A549 (cell line): ENCODE measurements at regions not wholly inside any gene's neighbourhood (a gene's known extent, or its start where the extent isn't known, plus 50 kb on each side); places are given as distances from the start of the nearest gene placed in this dataset.

Source experiments
- ATAC-seq, 2 experiments: fragments of 200-7000 bp in 1 of 2; fragments of >200 bp in 1 of 2; cut with Nextera tagmentation in 1 of 2; cut with Tn5 transposase in 1 of 2; 3 replicates each; pipeline versions ENCODE4 v1.8.0 to v1.9.1; 2018 to 2020; ENCODE audit warnings: mild to moderate bottlenecking in 1 of 2, moderate library complexity in 1 of 2
- CTCF ChIA-PET: fragments of 300-600 bp; sonication (Branson Sonifier 250); formaldehyde crosslinking; extraction: SDS; loops from one replicate; lab custom pipeline; 2021; ENCODE audit warnings: antibody characterized with exemption, inconsistent platforms; lab: Yijun Ruan, JAX
- POLR2A ChIA-PET: fragments of 350-600 bp; formaldehyde crosslinking; extraction: SDS; loops from one replicate; lab custom pipeline; 2021; ENCODE audit warnings: antibody characterized with exemption, inconsistent platforms; lab: Yijun Ruan, JAX
- DNase-seq, 2 experiments: peaks; one replicate each; pipeline versions ENCODE4 v3.0.0 to v3.0.0-alpha.2; 2011 to 2016; ENCODE audit warnings: low read depth in 1 of 2, low spot score in 1 of 2
- FAIRE-seq: peaks from 2 replicates; lab custom pipeline; 2011; peaks lifted over from hg19 to GRCh38; lab: Jason Lieb, UNC
- H3K27ac ChIP-seq, 2 experiments: fragments of >200 bp; sonication (Bioruptor Twin); formaldehyde crosslinking; 3 replicates each; pipeline ENCODE4 v1.5.1; 2016 to 2017
- H3K4me1 ChIP-seq: fragments of >200 bp; sonication (Bioruptor Twin); formaldehyde crosslinking; 3 replicates; pipeline ENCODE4 v1.6.1; 2016
- H3K4me2 ChIP-seq: fragments of >200 bp; sonication (Bioruptor Twin); formaldehyde crosslinking; 3 replicates; pipeline ENCODE4 v1.6.1; 2016
- H3K4me3 ChIP-seq: fragments of >200 bp; sonication (Bioruptor Twin); formaldehyde crosslinking; 3 replicates; pipeline ENCODE4 v1.5.1; 2016
- H3K9me3 ChIP-seq: fragments of >200 bp; sonication (Bioruptor Twin); formaldehyde crosslinking; 3 replicates; pipeline ENCODE4 v1.6.1; 2016
- BCL3 ChIP-seq: fragments of >200 bp; sonication (Bioruptor Twin); formaldehyde crosslinking; IDR thresholded peaks from 3 replicates; pipeline ENCODE4 v1.6.1; 2016
- CEBPB ChIP-seq, 2 experiments: fragments of >200 bp in 1 of 2; sonication (Bioruptor Twin) in 1 of 2; formaldehyde crosslinking in 1 of 2; IDR thresholded peaks; 2 replicates each; pipeline ENCODE4 v1.6.1; 2012 to 2016
- CHD2 ChIP-seq: fragments of 150-350 bp; IDR thresholded peaks from 2 replicates; pipeline ENCODE4 v1.6.1; 2014; ENCODE audit warnings: low read length; ENCODE audit not compliant: partially characterized antibody
- EP300 ChIP-seq, 2 experiments: fragments of >200 bp; sonication (Bioruptor Twin); formaldehyde crosslinking; IDR thresholded peaks; 2 replicates in 1 of 2; 3 replicates in 1 of 2; pipeline ENCODE4 v1.6.1; 2016 to 2017
- ESRRA ChIP-seq: fragments of 150-350 bp; IDR thresholded peaks from 2 replicates; pipeline ENCODE4 v1.6.1; 2014; ENCODE audit warnings: mild to moderate bottlenecking, low read length, borderline replicate concordance
- FOSL2 ChIP-seq, 2 experiments: fragments of 450-650 bp in 1 of 2; fragments of >200 bp in 1 of 2; sonication (Bioruptor Twin) in 1 of 2; formaldehyde crosslinking; IDR thresholded peaks; 2 replicates each; pipeline versions ENCODE4 v1.5.0 to v1.6.1; 2016 to 2020; ENCODE audit warnings: mild to moderate bottlenecking in 1 of 2, moderate library complexity in 1 of 2
- GATA3 ChIP-seq: IDR thresholded peaks from 2 replicates; pipeline ENCODE4 v1.6.1; 2012; ENCODE audit warnings: borderline replicate concordance
- HDAC2 ChIP-seq: fragments of 200-600 bp; sonication (generic); IDR thresholded peaks from 2 replicates; pipeline ENCODE4 v1.6.1; 2016
- HES2 ChIP-seq: fragments of >200 bp; sonication (Bioruptor Twin); formaldehyde crosslinking; IDR thresholded peaks from 2 replicates; pipeline ENCODE4 v1.6.1; 2016
- HMGXB4 ChIP-seq: fragments of 250-450 bp; sonication (Bioruptor Pico); IDR thresholded peaks from 2 replicates; pipeline ENCODE4 v1.5.0; 2021; ENCODE audit warnings: mild to moderate bottlenecking, moderate library complexity, borderline replicate concordance
- HOXA7 ChIP-seq: fragments of 250-450 bp; sonication (Bioruptor Pico); IDR thresholded peaks from 2 replicates; pipeline ENCODE4 v1.5.0; 2020; ENCODE audit warnings: mild to moderate bottlenecking, moderate library complexity
- HOXB13 ChIP-seq: fragments of 250-450 bp; sonication (Bioruptor Pico); IDR thresholded peaks from 2 replicates; pipeline ENCODE4 v1.5.0; 2020; ENCODE audit warnings: low read depth, mild to moderate bottlenecking, moderate library complexity
- JUN ChIP-seq, 2 experiments: fragments of >200 bp; sonication (Bioruptor Twin); formaldehyde crosslinking; IDR thresholded peaks; 2 replicates in 1 of 2; 3 replicates in 1 of 2; pipeline ENCODE4 v1.6.1; 2016 to 2017
- KDM1A ChIP-seq: fragments of 200-600 bp; sonication (generic); IDR thresholded peaks from 2 replicates; pipeline ENCODE4 v1.6.1; 2016; ENCODE audit warnings: low read depth, mild to moderate bottlenecking
- MYC ChIP-seq: IDR thresholded peaks from 2 replicates; pipeline ENCODE4 v1.6.1; 2012; ENCODE audit warnings: mild to moderate bottlenecking, inconsistent platforms, low read length, improper control_type of control experiment, borderline replicate concordance
- NPAS2 ChIP-seq: fragments of 250-450 bp; sonication (Bioruptor Pico); IDR thresholded peaks from 2 replicates; pipeline ENCODE4 v1.8.0; 2022; ENCODE audit warnings: mild to moderate bottlenecking, moderate library complexity, borderline replicate concordance
- NR3C1 ChIP-seq: fragments of >200 bp; sonication (Bioruptor Twin); formaldehyde crosslinking; IDR thresholded peaks from 3 replicates; pipeline ENCODE4 v1.6.1; 2017
- PBX3 ChIP-seq: IDR thresholded peaks from 2 replicates; pipeline ENCODE4 v1.6.1; 2012
- PHF8 ChIP-seq: fragments of 200-600 bp; sonication (generic); IDR thresholded peaks from 2 replicates; pipeline ENCODE4 v1.6.1; 2016; ENCODE audit warnings: low read depth, mild to moderate bottlenecking, antibody characterized with exemption, moderate library complexity, borderline replicate concordance
- POLR2A ChIP-seq: IDR thresholded peaks from 2 replicates; pipeline ENCODE4 v1.6.1; 2012; ENCODE audit warnings: mild to moderate bottlenecking, low read length
- RCOR1 ChIP-seq: fragments of 150-350 bp; IDR thresholded peaks from 2 replicates; pipeline ENCODE4 v1.6.1; 2014; ENCODE audit warnings: antibody characterized with exemption, low read length, low read depth
- RNF2 ChIP-seq: fragments of 200-600 bp; sonication (generic); IDR thresholded peaks from 2 replicates; pipeline ENCODE4 v1.6.1; 2016; ENCODE audit warnings: low read depth, mild to moderate bottlenecking, antibody characterized with exemption, moderate library complexity, borderline replicate concordance
- SREBF2 ChIP-seq: fragments of 450-650 bp; IDR thresholded peaks from 2 replicates; pipeline ENCODE4 v1.6.1; 2014; ENCODE audit warnings: mild to moderate bottlenecking, moderate library complexity
- TFCP2L1 ChIP-seq: fragments of 250-450 bp; sonication (Bioruptor Pico); IDR thresholded peaks from 2 replicates; pipeline ENCODE4 v1.5.0; 2021; ENCODE audit warnings: mild to moderate bottlenecking
- USF2 ChIP-seq: fragments of 450-650 bp; IDR thresholded peaks from 2 replicates; pipeline ENCODE4 v1.6.1; 2014; ENCODE audit warnings: antibody characterized with exemption
- ZC3H11A ChIP-seq: fragments of 450-650 bp; IDR thresholded peaks from 2 replicates; pipeline ENCODE4 v1.6.1; 2014; ENCODE audit warnings: antibody characterized with exemption, mild to moderate bottlenecking
- ZFP36 ChIP-seq: fragments of 450-650 bp; IDR thresholded peaks from 2 replicates; pipeline ENCODE4 v1.6.1; 2014; ENCODE audit warnings: borderline replicate concordance; ENCODE audit not compliant: partially characterized antibody
- WGBS: methylation state at CpG from one replicate; pipeline ENCODE4 v1.1.6; 2017; ENCODE audit errors: missing lambda C conversion rate; 5-methylcytosine and 5-hydroxymethylcytosine counted together

- no peak for TF ChIP-seq HOXB13 (CRISPR knock-in tag)
Observed at GRCh38 chr18:1232867-1233266, 328.2 kb downstream of the ADCYAP1 start (continued).

GRCh38 chr18:1240701-1241100 lies 336.0 kb downstream of the ADCYAP1 start:
- Histone ChIP-seq H3K9me3 (no peaks in the 10 kb centered on the region), H3K27ac (no peak overlapping the region), H3K4me2 (no peak overlapping the region), H3K4me3 (no peak overlapping the region), H3K4me1 (no peaks in the 10 kb centered on the region)
- no peak for FAIRE-seq
- DNase-seq: no peak
- no peak for TF ChIP-seq PHF8
- no peak for TF ChIP-seq BCL3
- TF ChIP-seq MYC: no peak
- TF ChIP-seq CEBPB (IDR thresholded peaks at IDR 0.05): no peak
- TF ChIP-seq FOSL2 (IDR thresholded peaks at IDR 0.05): no peak
- no peak for TF ChIP-seq FOSL2 (CRISPR knock-in tag; IDR thresholded peaks at IDR 0.05)
- no peak for TF ChIP-seq POLR2A
- no peak for TF ChIP-seq HMGXB4 (CRISPR knock-in tag)
- no peak for TF ChIP-seq RCOR1
- TF ChIP-seq HES2: no peak
- TF ChIP-seq CHD2: no peak
- TF ChIP-seq EP300 (IDR thresholded peaks at IDR 0.05): no peak
- no peak for TF ChIP-seq ZC3H11A
- no peak for TF ChIP-seq USF2
- no peak for TF ChIP-seq PBX3
- no peak for TF ChIP-seq SREBF2
- no peak for TF ChIP-seq HOXB13 (CRISPR knock-in tag)
- no peak for TF ChIP-seq JUN (IDR thresholded peaks at IDR 0.05)
- TF ChIP-seq NR3C1: no peak
- WGBS: 36% methylated on average over 4 of the region's 4 CpGs
- POLR2A ChIA-PET: no interaction called here
- CTCF ChIA-PET: no interaction called here
- ATAC-seq: no peak

- FAIRE-seq (no peak), ATAC-seq (no peak)
- no peak overlapping the region for H3K4me3 ChIP-seq
- no peaks in the 10 kb centered on the region for H3K9me3 ChIP-seq
- no peak overlapping the region for H3K27ac ChIP-seq
- WGBS: 48% methylated on average over 3 of the region's 3 CpGs
- no peaks in the 10 kb centered on the region for H3K4me1 ChIP-seq
- CTCF ChIA-PET: no interaction called here
- TF ChIP-seq NPAS2 (CRISPR knock-in tag) (no peak), HOXA7 (CRISPR knock-in tag) (no peak), KDM1A (no peak), ZFP36 (no peak), GATA3 (no peak), CEBPB (IDR thresholded peaks at IDR 0.05) (no peak), ESRRA (no peak), TFCP2L1 (CRISPR knock-in tag) (no peak), HDAC2 (no peak), HMGXB4 (CRISPR knock-in tag) (no peak), RNF2 (no peak)
- TF ChIP-seq, all 56 proteins: peak for 0
- DNase-seq: no peak
- no peak overlapping the region for H3K4me2 ChIP-seq
- POLR2A ChIA-PET: no interaction called here
Observed at GRCh38 chr18:1244397-1245122, 339.9 kb downstream of the ADCYAP1 start.
